SHP77 treated with DMSO at 0.1 percent for 48 hours (cell line): ENCODE measurements at regions not wholly inside any gene's neighbourhood (a gene's known extent, or its start where the extent isn't known, plus 50 kb on each side); places are given as distances from the start of the nearest gene placed in this dataset.

ENCODE experiments used
- DNase-seq: peaks from one replicate; lab custom pipeline; 2025; lab: John Stamatoyannopoulos, UW

- DNase-seq, result no peak
Measured at GRCh38 chr20:48571949-48572847, 255.6 kb downstream of the PREX1 start.

GRCh38 chr20:48569679-48570078, 258.1 kb downstream of the PREX1 start:
- DNase-seq, result no peak

- DNase-seq, result no peak
Measured at GRCh38 chr20:48568520-48568919, 259.3 kb downstream of the PREX1 start.

- no peak for DNase-seq
Measured at GRCh38 chr20:48567145-48567544, 260.7 kb downstream of the PREX1 start.

- no peak for DNase-seq
Measured at GRCh38 chr20:48564982-48565539, 262.7 kb downstream of the PREX1 start.

GRCh38 chr20:48563191-48563870, 264.5 kb downstream of the PREX1 start:
- no peak for DNase-seq

- DNase-seq, result no peak
Measured at GRCh38 chr20:48562586-48563116, 265.1 kb downstream of the PREX1 start.

GRCh38 chr20:48558906-48559305, 268.9 kb downstream of the PREX1 start:
- no peak for DNase-seq

GRCh38 chr20:48557380-48557779, 270.4 kb downstream of the PREX1 start:
- no peak for DNase-seq

GRCh38 chr20:48556956-48557355, 270.8 kb downstream of the PREX1 start:
- no peak for DNase-seq

- no peak for DNase-seq
Measured at GRCh38 chr20:48552550-48552949, 275.2 kb downstream of the PREX1 start.

- DNase-seq, result no peak
Measured at GRCh38 chr20:48550814-48551213, 277.0 kb downstream of the PREX1 start.

GRCh38 chr20:48547664-48548063, 280.1 kb downstream of the PREX1 start:
- no peak for DNase-seq

GRCh38 chr20:48544402-48545339, 283.1 kb downstream of the PREX1 start:
- DNase-seq, result peak; percentile 37

GRCh38 chr20:48541581-48542071, 286.2 kb downstream of the PREX1 start:
- no peak for DNase-seq

- DNase-seq, result no peak
Measured at GRCh38 chr20:48538856-48539255, 288.9 kb downstream of the PREX1 start.

GRCh38 chr20:48538058-48538825, 289.6 kb downstream of the PREX1 start:
- no peak for DNase-seq

GRCh38 chr20:48536206-48536605, 291.6 kb downstream of the PREX1 start:
- DNase-seq, result no peak

GRCh38 chr20:48535556-48535955, 292.2 kb downstream of the PREX1 start:
- DNase-seq, result no peak

GRCh38 chr20:48532028-48532427, 295.8 kb downstream of the PREX1 start:
- DNase-seq, result no peak

GRCh38 chr20:48531505-48531904, 296.3 kb downstream of the PREX1 start:
- DNase-seq, result no peak
